DOHH2 (cell line): ENCODE measurements at regions not wholly inside any gene's neighbourhood (a gene's known extent, or its start where the extent isn't known, plus 50 kb on each side); places are given as distances from the start of the nearest gene placed in this dataset.

Source experiments
- H3F3A ChIP-seq: fragments of 200-600 bp; sonication (generic), shearing (Covaris generic); 2 replicates; pipeline ENCODE4 v1.6.0; 2016; ENCODE audit warnings: antibody characterized with exemption, mild to moderate bottlenecking; ENCODE audit not compliant: control insufficient read depth, insufficient read depth
- H3K27ac ChIP-seq: fragments of 200-600 bp; sonication (generic); 2 replicates; pipeline ENCODE4 v1.5.1; 2014; ENCODE audit warnings: low read depth, mild to moderate bottlenecking, low read length, moderate library complexity
- H3K27me3 ChIP-seq: fragments of 200-600 bp; sonication (generic); 2 replicates; pipeline ENCODE4 v1.6.1; 2014; ENCODE audit warnings: mild to moderate bottlenecking, low read length, mixed read lengths; ENCODE audit not compliant: control insufficient read depth
- H3K36me3 ChIP-seq: fragments of 200-600 bp; sonication (generic); 2 replicates; pipeline ENCODE4 v1.6.1; 2014; ENCODE audit warnings: mild to moderate bottlenecking, low read length, moderate library complexity, mixed read lengths; ENCODE audit not compliant: control insufficient read depth
- H3K4me1 ChIP-seq: fragments of 200-600 bp; sonication (generic); 2 replicates; pipeline ENCODE4 v1.6.1; 2014; ENCODE audit warnings: mild to moderate bottlenecking, low read length, mixed read lengths; ENCODE audit not compliant: control insufficient read depth
- H3K4me2 ChIP-seq: fragments of 200-600 bp; sonication (generic); 2 replicates; pipeline ENCODE4 v1.6.0; 2014; ENCODE audit warnings: mild to moderate bottlenecking, low read length, moderate library complexity
- H3K4me3 ChIP-seq: fragments of 200-600 bp; sonication (generic); 2 replicates; pipeline ENCODE4 v1.5.1; 2014; ENCODE audit warnings: mild to moderate bottlenecking, low read length, mixed read lengths
- H3K79me2 ChIP-seq: fragments of 200-600 bp; sonication (generic); 2 replicates; pipeline ENCODE4 v1.6.1; 2014; ENCODE audit warnings: mild to moderate bottlenecking, low read length, mixed read lengths; ENCODE audit not compliant: control insufficient read depth
- H3K9me2 ChIP-seq: fragments of 200-600 bp; sonication (generic); replicated peaks from 2 replicates; pipeline ENCODE4 v1.6.1; 2014; ENCODE audit warnings: mild to moderate bottlenecking, low read length, mixed read lengths; ENCODE audit not compliant: control insufficient read depth
- H3K9me3 ChIP-seq: fragments of 200-600 bp; sonication (generic); 2 replicates; pipeline ENCODE4 v1.6.1; 2014; ENCODE audit warnings: antibody characterized with exemption, low read length, mixed read lengths; ENCODE audit not compliant: control insufficient read depth, insufficient read depth
- H4K20me1 ChIP-seq: fragments of 200-600 bp; sonication (generic); 2 replicates; pipeline ENCODE4 v1.6.0; 2014; ENCODE audit warnings: low read depth, mild to moderate bottlenecking, antibody characterized with exemption, low read length, moderate library complexity; ENCODE audit not compliant: control insufficient read depth, insufficient read depth
- EZH2phosphoT487 ChIP-seq: fragments of 200-600 bp; sonication (generic); IDR thresholded peaks from 2 replicates; pipeline ENCODE4 v1.6.1; 2017; ENCODE audit warnings: borderline replicate concordance, mild to moderate bottlenecking, antibody characterized with exemption, low read length, moderate library complexity, mixed read lengths
- TF ChIP-seq, protein P1 (sequence below): fragments of 200-600 bp; sonication (generic); IDR thresholded peaks from one replicate; pipeline ENCODE4 v1.5.1; 2014; ENCODE audit warnings: antibody characterized with exemption, mild to moderate bottlenecking, low read depth, low read length; ENCODE audit not compliant: poor library complexity, severe bottlenecking

GRCh38 chr20:17878069-17878911 lies 90.3 kb downstream of the SNX5 start:
- Histone ChIP-seq H3K9me2 (no peaks in the 10 kb centered on the region), H3F3A (peaks cover 4% of the 10 kb centered on the region; the same call in 1 of the 2 replicates), H4K20me1 (no peaks in the 10 kb centered on the region), H3K36me3 (no peaks in the 10 kb centered on the region), H3K4me1 (peaks cover 46% of the 10 kb centered on the region), H3K4me2 (peak overlapping the region; percentile 74), H3K27me3 (no peaks in the 10 kb centered on the region), H3K9me3 (no peaks in the 10 kb centered on the region), H3K4me3 (peak overlapping the region; percentile 57), H3K79me2 (no peaks in the 10 kb centered on the region), H3K27ac (peak overlapping the region; percentile 78)
- TF ChIP-seq, protein P1, sequence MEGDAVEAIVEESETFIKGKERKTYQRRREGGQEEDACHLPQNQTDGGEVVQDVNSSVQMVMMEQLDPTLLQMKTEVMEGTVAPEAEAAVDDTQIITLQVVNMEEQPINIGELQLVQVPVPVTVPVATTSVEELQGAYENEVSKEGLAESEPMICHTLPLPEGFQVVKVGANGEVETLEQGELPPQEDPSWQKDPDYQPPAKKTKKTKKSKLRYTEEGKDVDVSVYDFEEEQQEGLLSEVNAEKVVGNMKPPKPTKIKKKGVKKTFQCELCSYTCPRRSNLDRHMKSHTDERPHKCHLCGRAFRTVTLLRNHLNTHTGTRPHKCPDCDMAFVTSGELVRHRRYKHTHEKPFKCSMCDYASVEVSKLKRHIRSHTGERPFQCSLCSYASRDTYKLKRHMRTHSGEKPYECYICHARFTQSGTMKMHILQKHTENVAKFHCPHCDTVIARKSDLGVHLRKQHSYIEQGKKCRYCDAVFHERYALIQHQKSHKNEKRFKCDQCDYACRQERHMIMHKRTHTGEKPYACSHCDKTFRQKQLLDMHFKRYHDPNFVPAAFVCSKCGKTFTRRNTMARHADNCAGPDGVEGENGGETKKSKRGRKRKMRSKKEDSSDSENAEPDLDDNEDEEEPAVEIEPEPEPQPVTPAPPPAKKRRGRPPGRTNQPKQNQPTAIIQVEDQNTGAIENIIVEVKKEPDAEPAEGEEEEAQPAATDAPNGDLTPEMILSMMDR: no peak
- TF ChIP-seq EZH2phosphoT487: no peak

DNA sequence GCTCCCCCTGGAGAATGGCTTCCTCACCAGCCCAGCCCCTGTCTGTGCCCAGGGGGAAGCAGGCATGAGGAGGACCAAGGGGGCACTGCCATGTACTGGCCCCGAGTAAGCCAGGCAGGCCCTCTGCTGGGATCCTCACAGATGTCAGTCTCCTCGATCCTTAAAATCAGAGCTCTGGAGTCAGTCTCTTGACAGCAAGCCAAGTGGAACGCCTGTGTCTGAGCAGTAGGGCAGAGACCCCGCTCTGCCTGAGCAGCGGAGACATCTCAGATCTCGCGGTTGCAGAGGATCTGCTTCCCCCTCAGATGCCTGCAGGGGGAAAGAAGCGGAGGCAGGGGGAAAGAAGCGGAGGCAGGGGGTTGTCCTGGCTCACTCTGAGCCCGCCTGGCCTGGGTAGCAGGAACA lies 92.6 kb downstream of the SNX5 start:
- Histone ChIP-seq H3K27ac (no peak overlapping the region), H3K4me1 (peaks cover 49% of the 10 kb centered on the region), H3K4me3 (no peak overlapping the region), H4K20me1 (no peaks in the 10 kb centered on the region), H3K27me3 (peaks cover 3% of the 10 kb centered on the region; the same call in 1 of the 2 replicates), H3F3A (peaks cover 4% of the 10 kb centered on the region; the same call in 1 of the 2 replicates), H3K79me2 (no peaks in the 10 kb centered on the region), H3K9me3 (no peaks in the 10 kb centered on the region), H3K36me3 (no peaks in the 10 kb centered on the region), H3K4me2 (no peak overlapping the region), H3K9me2 (no peaks in the 10 kb centered on the region)
- TF ChIP-seq, protein P1: no peak
- TF ChIP-seq EZH2phosphoT487: no peak

- H3K4me1 ChIP-seq: peaks cover 49% of the 10 kb centered on the region
- H3K36me3 ChIP-seq: no peaks in the 10 kb centered on the region
- peaks cover 4% of the 10 kb centered on the region; the same call in 1 of the 2 replicates for H3F3A ChIP-seq
- H3K27ac ChIP-seq: no peak overlapping the region
- H3K4me2 ChIP-seq: no peak overlapping the region
- peaks cover 3% of the 10 kb centered on the region; the same call in 1 of the 2 replicates for H3K27me3 ChIP-seq
- TF ChIP-seq, protein P1: no peak
- TF ChIP-seq EZH2phosphoT487: no peak
- no peaks in the 10 kb centered on the region for H4K20me1 ChIP-seq
- no peaks in the 10 kb centered on the region for H3K9me2 ChIP-seq
- no peak overlapping the region for H3K4me3 ChIP-seq
- H3K79me2 ChIP-seq: no peaks in the 10 kb centered on the region
- no peaks in the 10 kb centered on the region for H3K9me3 ChIP-seq
Observed at GRCh38 chr20:17875106-17875980, 93.3 kb downstream of the SNX5 start.
